SH-SY5Y (cell line): ENCODE measurements at regions not wholly inside any gene's neighbourhood (a gene's known extent, or its start where the extent isn't known, plus 50 kb on each side); places are given as distances from the start of the nearest gene placed in this dataset.

Source experiments
- GATA2 ChIP-seq: IDR thresholded peaks from 2 replicates; pipeline ENCODE4 v1.6.1; 2011; ENCODE audit warnings: mild to moderate bottlenecking, low read depth, low read length
- GATA3 ChIP-seq: IDR thresholded peaks from 2 replicates; pipeline ENCODE4 v1.6.1; 2011; ENCODE audit warnings: low read depth, mild to moderate bottlenecking, low read length, moderate library complexity

DNA sequence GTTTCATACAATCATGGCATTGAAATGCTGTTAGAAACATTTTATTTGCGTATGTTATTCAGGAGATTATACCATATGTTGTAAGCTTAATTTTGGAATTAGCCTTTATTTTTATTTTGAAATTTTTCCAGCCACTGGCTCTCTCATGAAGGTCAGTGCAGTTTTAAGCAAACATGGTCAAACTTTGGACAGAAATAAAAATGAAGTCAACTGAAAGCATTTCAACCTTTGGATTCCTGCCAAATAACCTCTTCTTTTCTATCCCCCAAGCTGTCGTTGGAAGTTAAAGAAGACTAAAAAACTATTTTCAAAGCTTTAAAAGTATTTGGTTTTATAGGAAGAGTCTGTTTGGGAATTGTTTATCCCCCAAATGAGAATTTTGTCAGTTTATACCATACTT, 846.6 kb downstream of the MCTP2 start:
- TF ChIP-seq GATA3, result no peak
- no peak for TF ChIP-seq GATA2

GRCh38 chr15:95085056-95085455, 853.7 kb downstream of the MCTP2 start:
- no peak for TF ChIP-seq GATA3
- no peak for TF ChIP-seq GATA2

GRCh38 chr15:95086531-95087252, 855.3 kb downstream of the MCTP2 start:
- no peak for TF ChIP-seq GATA2
- TF ChIP-seq GATA3, result no peak

DNA sequence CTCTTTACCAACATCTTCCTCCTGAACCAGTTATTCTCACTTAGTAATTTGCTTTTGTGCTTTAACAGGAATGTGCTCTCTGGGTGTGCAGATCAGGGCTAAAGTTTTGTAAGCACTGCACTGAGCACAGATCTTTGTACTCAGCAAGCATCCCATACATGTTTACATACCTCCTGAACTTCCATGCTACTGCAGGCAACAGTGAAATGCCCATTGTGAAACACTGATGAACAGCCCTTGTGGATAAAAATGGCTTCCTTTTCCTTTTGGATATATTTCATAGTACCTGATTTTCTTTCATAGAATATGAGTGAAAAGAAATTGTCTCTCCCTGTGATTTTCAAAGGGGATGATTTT, 855.9 kb downstream of the MCTP2 start:
- TF ChIP-seq GATA2, result no peak
- no peak for TF ChIP-seq GATA3

GRCh38 chr15:95091444-95091843, 860.1 kb downstream of the MCTP2 start:
- TF ChIP-seq GATA3, result no peak
- TF ChIP-seq GATA2, result no peak

- TF ChIP-seq GATA3 (no peak), GATA2 (no peak)
Observed at GRCh38 chr15:95095250-95095649, 863.9 kb downstream of the MCTP2 start.

DNA sequence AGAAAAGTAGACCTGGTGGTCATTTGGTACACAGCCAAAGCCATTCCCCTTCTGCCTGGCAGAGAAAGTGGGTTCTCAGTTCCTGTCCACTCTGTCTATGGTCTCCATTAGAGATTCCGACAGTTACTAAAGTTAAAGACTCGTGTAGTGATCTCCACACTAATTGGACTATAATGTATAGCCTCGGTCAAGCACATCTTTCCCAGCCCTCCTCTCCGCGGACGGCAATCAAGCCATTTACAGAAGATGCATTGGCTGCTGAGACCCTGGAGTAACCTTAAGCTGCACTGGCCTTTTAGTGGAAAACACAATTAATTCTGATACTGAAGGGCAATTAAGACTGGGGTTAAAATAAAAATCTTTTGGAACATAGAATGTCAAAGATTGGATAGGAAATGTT, 865.3 kb downstream of the MCTP2 start:
- TF ChIP-seq GATA3, result no peak
- TF ChIP-seq GATA2, result no peak

- TF ChIP-seq GATA2 (no peak), GATA3 (no peak)
Observed at GRCh38 chr15:95097361-95097760, 866.0 kb downstream of the MCTP2 start.

DNA sequence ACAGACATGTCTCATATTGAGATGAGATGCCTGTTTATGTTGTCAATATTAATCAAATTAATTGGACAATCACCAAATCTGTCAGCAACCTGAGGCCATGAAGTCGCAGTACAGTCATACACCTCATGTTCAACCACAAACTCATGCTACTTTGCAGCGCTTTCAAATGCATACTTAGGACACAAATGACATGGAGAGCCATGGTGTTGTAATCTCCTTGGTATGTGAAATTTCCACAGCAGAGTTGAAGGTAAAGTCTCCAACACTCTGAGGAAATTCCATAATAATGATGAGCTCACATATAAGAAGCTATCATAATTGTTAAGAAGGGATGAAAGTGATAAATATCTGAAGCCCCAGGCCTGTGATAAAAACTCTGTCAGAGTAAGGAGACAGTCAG, 873.9 kb downstream of the MCTP2 start:
- no peak for TF ChIP-seq GATA2
- no peak for TF ChIP-seq GATA3

DNA sequence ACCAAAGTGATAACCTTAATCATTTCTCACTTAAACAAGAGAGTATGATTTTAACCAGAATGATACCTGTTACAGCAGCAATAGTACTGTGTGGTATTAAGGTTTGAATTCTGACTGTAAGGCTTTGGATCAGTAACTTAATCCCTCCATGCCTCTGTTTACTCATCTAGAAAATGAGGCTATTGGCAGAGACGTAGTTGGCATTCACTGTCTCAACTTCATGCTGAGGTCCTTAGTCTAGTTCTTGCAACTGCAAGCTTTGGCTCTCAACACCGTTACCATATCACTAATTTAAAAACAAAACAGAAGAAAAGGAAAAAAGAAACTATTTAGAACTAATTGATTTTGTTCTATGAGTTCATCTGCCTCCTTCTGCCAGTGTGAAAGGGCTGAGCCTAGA, 875.4 kb downstream of the MCTP2 start:
- TF ChIP-seq GATA2 (no peak), GATA3 (no peak)

- TF ChIP-seq GATA3 (no peak), GATA2 (no peak)
Observed at GRCh38 chr15:95108673-95109072, 877.3 kb downstream of the MCTP2 start.

- TF ChIP-seq GATA3, result no peak
- TF ChIP-seq GATA2, result no peak
Observed at GRCh38 chr15:95111969-95112368, 880.6 kb downstream of the MCTP2 start.

GRCh38 chr15:95113041-95113440, 881.7 kb downstream of the MCTP2 start:
- TF ChIP-seq GATA2 (no peak), GATA3 (no peak)

DNA sequence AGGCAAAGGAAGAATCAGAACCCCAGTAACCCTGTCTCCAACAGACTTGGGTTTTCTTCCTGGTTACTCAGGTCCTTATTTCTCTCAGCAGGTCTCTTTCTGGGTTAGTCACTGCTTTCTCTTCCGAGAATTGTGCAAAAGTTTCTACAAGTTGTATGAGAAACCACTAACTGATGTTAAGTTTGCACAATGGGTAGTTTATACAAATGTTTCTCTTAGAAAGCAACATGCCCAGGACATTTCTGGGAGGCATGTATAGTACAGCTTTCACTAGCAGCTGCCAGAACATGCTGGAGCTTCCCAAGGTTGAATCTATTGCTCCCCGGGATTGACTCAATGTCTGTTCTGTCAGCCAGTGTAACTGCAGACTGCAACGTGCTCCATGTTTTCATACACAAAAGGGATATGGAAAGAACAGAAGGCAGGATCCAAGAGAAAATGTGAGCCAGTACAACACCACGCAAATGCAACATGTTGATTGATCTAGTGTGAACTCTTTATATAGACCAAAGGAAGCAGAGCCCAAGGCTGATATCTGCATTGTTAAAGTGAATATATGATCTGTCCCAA, 887.8 kb downstream of the MCTP2 start:
- TF ChIP-seq GATA3 (no peak), GATA2 (no peak)

DNA sequence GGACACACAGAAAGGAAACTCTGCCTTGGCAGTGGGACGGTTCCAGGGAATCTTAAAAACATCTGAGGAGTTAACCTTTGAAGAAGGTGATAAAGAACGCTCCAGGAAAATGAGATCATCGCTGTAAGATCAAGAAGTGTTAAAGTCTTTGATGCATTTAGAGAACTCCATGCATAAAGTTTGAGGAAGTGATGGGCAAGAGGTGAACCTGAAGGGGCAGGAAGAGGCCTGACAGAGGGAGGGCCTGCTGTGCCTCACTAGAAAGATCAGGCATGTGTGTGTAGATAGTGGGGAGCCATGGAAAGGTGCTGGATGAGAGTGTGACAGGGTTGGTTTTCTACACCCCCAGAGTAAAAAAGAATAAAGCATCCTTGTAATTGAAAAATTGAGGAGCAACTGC, 889.2 kb downstream of the MCTP2 start:
- TF ChIP-seq GATA2 (no peak), GATA3 (no peak)

DNA sequence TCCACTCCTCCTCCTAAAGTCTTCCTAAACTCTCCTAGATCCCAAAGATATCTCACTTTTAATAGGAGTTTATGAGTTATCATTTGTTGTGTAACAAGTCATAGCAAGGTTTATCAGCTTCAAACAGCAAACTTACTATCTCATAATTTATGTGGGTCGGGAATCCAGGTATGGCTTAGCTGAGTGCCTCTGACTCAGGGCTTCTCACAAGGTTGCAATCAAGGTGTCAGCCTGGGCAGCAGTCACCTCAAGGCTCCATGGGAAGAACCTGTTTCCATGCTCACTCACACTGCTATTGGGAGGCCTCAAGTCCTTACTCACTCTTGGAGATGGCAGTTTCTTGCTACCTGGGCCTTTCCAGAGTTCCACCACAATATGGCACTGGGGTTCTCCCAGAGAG, 889.8 kb downstream of the MCTP2 start:
- TF ChIP-seq GATA2 (no peak), GATA3 (no peak)

- TF ChIP-seq GATA2 (no peak), GATA3 (no peak)
Observed at GRCh38 chr15:95125803-95126202, 894.4 kb downstream of the MCTP2 start.
